ENCODE measurements at regions not wholly inside any gene's neighbourhood (a gene's known extent, or its start where the extent isn't known, plus 50 kb on each side); places are given as distances from the start of the nearest gene placed in this dataset.

DNA sequence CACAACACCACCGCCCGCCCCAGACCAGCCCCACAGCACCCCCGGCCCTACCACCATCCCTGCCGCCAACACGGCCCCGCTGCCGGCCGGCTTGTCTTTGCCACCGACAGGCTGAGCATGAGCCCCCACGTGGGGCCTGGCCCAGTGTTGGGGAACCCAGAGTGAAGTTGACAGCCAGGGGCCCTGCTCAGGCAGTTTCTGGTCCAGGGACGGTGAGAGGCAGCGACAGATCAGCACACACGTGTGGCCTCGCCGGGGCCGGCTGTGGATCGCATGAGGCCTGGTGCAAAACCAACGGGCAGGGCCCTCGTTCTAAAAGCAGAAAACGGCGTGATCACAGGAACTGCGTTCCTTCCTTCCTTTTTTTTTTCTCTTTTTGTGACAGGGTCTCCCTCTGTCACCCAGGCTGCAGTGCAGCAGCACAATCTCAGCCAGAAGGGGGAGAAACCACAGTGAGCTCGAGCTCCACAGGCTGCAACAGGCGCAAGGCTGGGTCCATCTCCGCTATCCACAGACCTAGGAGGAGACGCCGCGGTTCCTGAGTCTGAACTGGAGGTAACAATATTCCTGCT is 50.5 kb upstream of the FBRSL1 start:
- no peak for DNase-seq

DNA sequence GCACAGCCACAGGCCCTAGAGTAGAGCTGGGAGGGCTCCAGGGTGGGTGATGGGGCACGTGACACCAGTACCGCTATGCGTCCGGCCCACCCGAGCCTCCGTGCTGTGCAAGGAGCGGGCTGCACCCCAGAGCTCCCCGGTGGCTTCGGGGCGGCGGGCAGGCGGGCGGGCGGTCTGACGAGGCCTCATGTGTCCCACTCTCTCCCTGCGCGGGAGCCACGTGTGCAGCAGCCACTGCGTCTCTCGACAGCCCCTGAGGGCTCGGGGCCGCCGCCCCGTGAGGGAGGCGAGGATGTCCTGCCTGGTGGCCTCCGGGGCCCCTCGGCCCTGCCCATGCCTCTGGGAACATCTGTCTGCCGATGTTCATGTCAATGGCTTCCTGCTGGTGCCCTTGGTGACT is 51.2 kb upstream of the FBRSL1 start:
- DNase-seq: no peak

DNA sequence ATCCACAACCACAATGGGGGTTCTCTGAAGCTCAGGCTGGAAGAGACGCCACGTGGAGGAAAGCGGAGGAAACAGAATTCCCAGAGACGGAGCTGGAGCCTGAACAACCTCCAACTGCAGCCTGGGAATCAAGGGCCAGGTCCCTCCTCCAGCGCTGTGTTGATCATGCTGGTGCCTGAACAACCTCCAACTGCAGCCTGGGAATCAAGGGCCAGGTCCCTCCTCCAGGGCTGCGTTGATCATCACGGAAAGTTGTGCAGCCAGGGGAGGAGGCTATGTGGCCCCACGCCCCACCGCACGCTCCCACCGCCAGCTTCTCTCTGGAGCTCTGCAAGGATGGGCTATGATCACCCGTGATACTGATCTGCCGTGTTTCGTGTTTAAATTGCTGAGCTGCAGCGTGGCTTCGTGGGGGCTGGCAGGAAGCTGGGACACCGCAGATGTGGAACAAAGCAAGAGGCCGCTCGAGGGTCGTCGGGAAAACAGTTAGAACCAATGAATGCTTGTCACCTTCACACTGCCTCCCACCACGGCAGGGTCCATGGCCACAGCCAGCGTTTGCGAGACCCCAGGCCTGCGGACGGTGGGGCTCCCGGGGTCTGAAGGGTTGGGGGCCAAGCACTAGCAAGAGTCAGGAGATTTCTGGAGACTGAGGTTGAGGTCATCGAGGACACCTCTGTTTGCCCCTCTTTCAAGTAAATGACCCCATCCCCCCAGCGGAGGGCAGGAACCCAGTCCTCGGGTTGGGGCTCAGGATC is 51.8 kb upstream of the FBRSL1 start:
- DNase-seq: no peak

DNA sequence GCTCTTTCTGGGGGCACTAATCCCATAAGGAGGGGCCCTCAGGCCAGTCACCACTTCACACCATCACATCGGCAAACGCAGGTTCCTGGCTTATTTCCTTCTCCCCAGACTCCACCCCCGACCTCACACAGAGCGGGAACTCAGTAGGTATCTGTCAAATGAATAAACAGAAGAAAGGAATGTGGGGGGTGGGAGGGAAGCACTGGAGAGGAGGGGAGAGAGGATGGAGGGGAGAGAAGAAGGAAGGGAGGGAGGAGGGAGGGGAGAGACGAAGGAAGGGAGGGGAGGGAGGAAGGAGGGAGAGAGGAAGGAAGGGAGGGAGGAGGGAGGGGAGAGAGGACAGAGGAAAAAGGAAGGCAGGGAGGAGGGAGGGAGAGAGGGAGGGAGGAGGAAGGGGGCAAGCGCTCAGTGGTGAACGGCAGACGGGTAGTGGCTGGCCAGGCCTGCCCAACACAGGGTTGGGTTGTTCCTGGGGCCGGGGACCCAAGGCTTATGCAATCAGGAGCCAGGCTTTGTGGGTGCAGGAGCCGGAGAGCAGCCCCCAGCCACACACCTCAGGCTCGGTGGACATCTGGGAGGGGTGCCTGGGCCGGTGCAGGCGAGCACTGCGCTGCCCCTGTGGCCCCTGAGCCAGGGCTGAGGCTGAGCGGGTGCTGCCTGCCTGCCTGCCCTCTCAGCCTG is 52.6 kb upstream of the FBRSL1 start:
- no peak for DNase-seq

DNA sequence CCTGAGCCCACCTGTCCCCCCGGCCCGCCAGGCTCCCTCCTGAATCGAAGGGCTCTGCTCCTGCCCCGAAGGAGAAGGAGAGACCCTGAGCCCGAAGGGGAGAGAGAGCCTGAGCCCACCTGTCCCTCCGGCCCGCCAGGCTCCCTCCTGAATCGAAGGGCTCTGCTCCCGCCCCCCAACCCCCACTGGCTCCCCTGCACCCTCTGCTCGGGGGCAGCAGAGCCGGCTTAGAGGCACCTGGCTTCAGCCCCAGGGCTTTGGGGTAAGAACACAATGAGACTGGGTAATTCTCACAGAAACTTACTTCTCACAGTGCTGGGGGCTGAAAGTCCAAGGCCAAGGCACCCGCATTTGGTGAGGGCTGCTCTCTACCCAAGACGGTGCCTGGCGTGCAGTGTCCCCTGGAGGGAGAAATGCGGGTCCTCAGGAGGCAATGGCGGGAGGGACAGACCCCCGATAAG is 53.1 kb upstream of the FBRSL1 start:
- no peak for DNase-seq

DNA sequence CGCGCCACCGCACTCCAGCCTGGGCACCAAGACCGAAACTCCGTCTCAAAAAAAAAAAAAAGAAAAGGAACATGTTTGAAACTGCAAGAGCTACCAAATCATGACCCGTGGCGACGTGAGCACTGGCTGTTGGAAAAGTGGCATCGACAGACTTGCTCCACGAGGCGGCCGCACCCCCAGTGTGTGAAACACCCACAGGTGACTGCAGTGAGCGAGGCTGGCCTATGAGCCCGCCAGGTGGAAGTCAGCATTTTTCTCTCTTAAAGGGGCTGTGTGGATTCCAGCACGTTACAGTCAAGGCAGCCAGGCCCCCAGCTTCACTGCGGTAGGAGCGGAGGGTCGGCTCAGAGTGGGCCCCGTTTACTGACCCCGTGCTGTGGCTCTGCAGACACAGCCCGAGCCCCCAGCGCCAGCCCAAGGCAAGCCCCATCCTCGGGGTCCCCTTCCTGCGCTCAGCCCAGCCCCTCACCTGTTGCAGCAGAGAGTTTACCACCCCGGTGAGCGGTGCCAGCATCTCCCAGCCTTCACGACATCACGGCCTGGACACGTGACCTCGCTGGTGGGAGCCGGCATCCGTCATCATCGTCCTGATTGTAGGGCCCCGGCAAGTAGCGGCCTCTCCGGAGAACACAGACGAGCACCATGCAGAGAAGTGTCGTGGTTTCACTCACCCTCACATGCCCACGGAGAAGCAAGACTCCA is 54.3 kb upstream of the FBRSL1 start:
- DNase-seq: no peak

DNA sequence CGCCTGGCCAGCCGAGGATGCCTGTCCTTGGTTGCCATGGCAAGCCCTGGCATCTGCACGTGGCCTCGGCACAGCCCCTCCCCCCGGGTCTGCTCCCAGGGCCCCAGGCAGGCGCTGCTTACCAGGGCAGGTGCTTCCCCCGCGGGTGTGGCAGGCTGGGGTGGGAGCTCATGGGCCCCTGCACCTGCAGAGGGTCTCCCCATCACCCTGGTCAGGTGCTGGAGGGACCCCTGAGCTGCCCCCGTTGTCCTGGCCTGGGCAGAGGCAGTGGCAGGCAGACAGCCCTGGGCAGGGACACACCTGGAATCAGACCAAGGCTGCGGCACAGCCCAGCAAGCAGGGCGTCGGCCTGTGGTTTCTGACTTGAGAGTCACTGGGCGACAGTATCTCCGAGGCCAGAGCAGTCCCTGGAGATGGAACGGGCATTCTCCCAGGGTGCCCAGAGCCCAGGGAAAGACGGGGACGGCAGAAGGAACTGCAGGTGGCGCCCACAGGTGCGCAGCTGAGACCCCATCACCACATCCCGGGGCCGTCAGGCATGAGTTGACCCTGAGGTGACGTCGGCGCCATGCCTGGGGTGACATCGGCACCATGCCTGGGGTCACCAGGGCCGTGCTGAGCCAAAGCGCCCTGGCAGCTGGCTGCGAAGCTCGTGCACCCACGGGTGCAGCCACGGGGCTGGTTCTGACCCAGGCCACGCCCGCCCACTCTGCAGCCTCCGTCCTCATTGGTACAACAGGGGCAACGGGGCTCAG is 56.1 kb upstream of the FBRSL1 start:
- DNase-seq: no peak

DNA sequence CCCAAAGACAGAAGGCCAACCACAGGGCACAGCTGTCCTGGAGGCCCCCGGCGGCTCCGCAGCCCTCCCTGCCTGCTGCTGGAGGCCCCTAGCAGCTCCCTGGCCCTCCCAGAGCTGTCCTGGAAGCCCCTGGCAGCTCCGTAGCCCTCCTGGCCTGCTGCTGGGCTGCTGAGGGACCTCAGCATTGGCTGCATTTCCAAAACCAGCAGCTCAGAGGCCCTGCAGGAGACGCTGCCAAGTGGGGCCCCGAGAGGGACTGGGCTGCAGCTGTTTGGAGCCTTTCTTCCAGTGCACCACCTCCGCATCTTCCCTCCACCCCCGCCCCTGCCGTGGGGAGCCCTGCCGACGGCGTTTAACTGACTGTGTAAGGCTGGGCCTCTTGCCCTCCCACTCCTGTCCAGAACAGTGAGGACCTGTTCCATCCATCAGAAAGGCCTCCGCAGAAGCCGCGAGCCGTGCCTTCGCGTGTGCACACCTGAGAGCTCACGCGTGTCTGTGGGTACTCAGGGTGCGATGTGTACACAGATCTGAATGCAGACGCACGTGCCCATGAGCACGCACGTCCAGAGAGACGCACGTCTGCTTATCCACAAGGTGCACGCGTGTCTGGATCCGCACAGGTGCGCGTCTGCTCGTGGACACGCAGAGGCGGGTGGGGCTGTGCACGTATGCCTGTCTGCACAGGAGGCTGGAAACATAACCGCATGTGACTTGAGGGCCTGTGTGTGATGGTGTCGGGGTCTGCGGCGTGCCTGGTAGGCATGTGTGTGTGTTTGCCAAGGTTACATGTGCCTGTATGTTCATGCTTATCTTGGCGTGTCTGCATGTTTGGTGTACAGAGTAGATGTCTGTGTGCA is 57.0 kb upstream of the FBRSL1 start:
- DNase-seq: no peak

DNA sequence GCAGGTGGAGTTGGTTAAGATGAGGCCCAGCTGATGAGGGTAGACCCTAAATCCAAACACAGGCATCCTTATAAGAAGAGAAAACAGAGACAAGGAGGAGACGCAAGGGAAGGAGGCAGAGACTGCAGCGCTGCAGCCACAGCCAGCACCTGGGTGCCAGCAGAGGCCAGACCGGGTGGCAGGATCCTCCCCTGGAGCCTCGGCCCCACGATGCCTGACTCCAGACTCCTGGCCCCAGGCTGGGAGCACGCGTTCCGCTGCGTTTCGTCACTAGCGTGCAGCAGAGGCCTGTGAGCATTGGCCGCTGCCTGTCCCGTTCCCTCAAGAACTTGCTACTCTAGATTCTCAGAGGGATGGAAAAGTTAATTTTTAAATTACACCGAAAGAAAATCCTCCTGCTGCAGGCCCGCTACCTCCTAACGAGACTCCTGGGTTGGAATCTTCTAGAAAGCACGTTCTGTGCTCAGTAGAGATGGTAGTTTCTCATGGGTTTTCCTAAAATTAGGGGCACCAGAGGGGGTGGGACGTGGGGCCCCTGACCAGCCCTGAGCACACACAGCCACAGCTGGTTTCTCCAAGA is 57.7 kb upstream of the FBRSL1 start:
- no peak for DNase-seq

DNA sequence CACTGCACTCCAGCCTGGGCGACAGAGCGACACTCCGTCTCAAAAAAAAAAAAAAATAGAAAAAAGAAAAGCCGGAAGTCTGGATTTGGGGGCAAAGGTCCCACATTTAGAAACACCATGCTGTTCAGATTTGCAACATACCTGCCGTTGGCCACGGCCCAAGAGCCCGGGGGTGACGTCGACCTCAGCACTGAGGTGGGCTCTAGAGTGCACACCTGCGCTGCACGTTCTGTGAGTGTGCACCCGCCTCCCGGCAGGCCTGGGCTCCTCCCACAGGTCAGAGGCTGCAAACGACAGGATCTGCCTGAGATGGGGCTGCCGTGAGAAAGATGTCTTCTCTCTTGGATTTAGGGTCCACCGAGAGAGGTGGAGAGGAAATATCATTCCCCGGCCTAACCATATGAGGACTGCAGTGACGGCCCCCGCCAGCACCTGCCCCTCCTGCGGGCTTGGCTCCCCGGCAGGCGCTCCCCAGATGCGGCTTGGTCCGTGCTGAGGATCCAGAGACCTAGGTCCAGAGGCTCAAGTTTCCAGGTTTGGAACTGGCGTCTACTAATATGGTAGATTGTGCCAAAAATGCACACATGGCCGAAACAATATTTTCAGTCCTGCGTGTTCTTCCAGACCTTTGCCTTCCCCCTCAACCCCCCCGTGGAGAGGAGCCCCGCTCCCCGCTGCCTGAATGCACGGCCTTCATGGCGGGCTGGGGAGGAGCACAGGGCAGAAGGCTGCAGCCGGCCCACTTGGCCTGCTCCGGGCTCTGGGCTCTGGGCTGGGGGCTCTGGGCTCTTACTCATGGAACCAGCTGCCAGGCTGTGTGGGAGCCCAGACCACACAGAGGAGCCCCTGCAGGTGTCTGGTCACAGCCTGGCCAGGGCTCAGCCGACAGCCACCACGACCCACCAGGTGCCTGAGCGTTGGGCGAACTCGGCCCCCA is 58.8 kb upstream of the FBRSL1 start:
- no peak for DNase-seq

DNA sequence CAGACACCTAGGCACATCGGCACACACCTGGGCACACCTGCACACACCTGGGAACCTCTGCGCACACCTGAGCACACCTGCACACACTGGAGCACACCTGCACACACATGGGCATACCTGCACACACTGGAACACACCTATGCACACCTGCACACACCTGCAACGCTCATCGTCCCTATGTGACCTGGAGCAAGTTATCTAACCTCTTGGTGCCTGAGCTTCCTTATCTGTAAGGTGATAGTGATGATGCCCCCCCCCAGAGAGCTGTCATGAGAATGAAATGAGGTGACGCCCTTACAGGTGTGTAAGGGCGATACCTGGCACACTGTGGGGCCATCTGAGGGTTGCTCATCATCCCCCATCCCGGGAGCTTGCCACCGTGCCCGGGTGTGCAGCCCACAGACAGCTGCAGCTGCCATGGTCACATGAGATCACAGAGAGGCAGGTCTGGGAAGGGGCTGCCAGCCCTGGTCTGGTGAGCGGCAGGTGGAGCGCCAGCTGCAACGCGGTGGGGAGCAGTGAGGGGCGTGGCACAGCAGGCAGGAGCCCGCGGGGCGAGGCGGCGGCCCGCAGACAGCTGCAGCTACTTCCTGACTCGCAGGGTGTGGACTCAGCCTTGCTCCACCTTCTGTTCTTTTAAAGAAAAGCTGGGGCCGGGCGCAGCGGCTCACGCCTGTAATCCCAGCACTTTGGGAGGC is 59.9 kb upstream of the FBRSL1 start:
- peak; percentile 43 for DNase-seq

DNA sequence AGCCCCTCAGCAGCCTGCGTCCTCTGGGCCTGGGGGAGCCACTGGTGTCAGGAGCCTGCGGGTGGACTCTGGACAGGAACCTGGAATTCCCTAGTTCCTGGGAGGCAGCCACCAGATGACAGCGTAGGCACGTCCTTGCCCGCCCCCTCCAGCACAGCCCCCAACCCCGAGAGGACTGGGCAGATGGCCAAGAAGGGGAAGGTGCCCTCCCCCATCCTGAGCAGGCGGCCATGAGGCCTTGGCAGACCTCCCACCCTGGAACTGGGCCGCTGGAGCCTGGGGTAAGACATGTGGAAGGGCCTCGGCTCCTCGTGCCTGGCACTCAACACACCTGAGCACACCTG is 60.4 kb upstream of the FBRSL1 start:
- no peak for DNase-seq

DNA sequence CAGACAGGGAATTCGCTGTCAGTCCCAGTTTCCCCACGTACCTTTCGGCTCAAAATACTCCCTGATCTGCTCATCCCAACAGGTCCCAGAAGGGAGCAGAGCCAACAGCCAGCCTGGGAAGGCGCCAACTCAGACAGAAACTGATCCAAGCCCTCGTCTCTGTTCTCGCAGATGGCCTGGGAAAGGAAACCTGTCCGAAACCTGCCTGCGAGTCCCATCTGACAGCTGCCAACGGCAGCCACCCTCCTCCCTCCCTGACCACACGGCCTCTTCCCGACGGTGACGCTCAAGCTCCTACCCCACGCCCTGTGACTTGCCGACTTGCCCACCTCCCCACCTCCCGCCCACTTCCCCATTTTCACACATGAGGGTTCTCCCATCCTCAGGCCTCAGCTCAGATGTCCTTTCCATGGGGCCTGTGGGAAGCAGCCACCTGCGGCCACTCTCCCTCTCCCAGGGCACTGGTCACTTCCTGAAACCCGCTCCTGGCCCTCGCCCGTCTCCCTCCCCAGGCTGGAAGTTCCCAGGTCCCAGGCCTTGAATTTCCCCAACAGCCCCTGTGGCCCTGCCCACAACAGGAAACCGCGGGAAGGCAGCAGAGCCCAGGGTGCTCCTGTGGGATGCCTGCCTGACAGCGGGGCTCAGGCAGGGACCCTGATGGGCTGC is 60.9 kb upstream of the FBRSL1 start:
- DNase-seq: no peak

DNA sequence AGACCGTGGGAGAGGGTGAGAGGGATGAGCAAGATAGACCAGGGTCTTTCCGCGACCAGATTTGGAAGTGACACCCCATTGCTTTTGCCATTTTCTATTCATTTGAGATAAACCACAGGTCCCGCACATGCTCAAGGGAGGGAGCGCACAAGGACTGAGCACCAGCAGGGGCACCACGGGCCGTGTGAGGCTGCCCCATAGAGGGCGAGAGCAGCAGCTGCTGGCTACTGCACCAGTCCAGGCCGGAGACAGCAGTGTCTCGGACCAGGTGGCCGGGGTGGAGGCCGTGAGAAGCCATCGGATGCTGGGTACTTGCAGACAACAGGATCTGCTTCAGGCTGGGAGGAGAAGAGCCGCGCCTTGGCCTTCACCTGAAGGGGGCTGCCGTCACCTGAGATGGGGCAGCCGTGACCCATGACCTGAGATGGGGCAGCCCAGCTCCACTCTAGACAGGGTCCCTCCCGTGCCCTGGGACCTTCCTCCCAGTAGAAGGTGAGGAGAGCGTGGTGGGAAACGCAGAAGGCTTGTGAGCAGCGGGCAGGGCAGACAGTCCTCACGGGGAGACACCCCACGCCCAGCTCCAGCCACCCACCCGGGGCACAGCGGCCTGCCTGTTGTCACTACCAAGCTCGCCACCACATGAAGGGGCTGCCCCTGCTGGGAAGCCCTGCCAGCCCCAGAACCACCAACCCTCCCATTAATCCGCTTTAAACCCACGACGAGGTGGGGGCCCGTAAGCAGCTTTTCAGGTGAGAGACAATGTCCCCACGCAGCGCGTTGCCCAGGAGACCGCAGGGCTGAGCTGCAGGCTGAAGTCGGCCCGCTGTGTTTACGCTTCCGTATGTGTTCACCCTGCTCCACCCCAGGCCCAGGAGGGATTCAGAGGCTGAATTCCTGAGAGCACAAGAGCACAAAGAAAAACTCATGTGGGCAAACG is 61.7 kb upstream of the FBRSL1 start:
- DNase-seq: no peak

DNA sequence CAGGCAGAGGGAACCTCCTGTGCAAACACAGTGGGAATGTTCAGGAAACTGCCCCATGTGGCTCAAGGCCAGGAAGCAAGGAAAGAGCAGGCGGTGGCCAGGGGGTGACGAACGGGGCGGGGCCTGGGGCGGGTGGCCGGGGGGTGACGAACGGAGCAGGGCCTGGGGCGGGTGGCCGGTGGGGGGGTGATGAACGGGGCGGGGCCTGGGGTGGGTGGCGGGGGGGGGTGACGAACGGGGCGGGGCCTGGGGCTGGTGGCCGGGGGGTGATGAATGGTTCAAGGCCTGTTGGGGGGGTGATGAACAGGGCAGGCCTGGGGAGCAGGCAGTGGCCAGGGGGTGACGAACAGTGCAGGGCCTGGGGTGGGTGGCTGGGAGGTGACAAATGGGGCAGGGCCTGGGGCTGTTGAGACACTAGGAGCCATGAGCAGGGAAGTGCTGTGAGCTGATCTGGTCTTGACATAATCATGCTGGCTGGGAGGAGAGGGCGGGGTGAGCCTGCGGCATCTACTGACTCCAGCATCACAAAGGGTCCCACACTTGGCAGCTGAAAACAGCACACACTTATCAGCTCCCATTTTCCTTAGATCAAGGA is 62.7 kb upstream of the FBRSL1 start:
- no peak for DNase-seq

DNA sequence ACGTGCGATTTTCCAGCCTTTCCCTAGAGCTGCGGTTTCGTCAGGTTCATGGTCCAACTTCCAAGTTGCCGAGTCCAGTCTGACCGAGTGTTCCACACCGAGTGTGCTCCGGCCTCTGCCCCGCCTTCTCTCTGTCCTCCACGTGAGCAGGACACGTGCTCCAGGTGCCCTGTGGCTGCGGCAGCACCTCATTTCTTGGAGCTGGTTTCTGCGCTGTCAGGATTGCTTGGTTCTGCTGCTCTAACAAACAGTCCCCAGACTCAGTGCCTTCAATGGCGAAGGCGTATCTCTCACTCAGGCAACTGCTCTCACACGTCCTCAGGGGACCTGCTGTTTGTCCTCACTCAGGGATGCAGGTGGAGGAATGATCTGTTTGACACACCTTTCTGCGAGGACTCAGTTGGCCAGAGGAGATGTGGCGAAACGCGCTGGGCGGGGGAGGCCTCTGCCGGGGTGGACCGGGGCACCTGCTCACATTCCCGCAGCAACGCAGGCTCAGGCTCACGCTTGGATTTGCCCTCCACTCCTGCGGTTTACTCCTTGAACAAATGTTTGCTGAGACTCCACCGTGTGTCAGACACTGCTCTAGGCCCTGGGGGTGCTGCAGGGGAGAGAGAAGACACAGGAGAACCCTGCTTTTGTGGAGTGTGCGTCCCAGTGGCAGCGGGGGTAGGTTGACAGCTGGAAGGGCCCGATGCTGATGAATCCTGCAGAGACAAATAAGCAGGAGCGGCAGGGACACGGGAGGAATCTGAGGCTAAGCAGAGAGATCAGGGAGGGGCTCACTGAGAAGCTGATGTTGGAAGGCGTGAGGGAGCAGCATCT is 63.4 kb upstream of the FBRSL1 start:
- DNase-seq: no peak

DNA sequence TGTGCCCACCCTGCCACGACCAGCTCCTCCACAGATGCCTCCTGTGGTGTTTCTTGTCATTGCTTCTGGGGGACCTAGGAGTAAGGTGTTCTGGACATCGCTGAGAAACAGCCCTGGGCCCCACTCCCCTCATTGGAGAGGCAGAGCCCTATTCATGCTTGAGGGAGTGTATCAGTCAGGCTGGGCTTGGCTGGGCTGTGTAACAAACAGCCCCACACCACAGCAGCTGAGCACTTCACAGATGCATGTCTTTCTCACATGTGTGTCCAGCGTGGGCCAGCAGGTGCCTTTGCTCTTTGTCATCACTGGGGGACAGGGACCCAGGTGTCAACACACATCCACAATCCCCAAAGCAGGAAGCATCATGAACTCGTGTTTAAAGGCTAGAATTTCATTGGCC is 65.1 kb upstream of the FBRSL1 start:
- DNase-seq: no peak
